K562 (cell line): ENCODE measurements at regions not wholly inside any gene's neighbourhood (a gene's known extent, or its start where the extent isn't known, plus 50 kb on each side); places are given as distances from the start of the nearest gene placed in this dataset.

ENCODE experiments used
- ATAC-seq: fragments of 200-7000 bp; cut with Tn5 transposase; 3 replicates; pipeline ENCODE4 v1.9.1; 2020; ENCODE audit warnings: moderate library complexity
- BruUV-seq: library from RNA; stranded (reverse); fragments of 400-500 nt; replicated peaks from 2 replicates; lab custom pipeline; 2021; lab: Mats Ljungman, UMichigan
- CTCF ChIA-PET: fragments of 300-600 bp; formaldehyde crosslinking; extraction: SDS; loops from one replicate; lab custom pipeline; 2021; ENCODE audit warnings: low intra/inter-chr PET ratio; lab: Yijun Ruan, JAX
- POLR2A ChIA-PET: fragments of 300-600, 350-650 bp; sonication (Branson Sonifier 250); formaldehyde crosslinking; extraction: SDS; loops from one replicate; lab custom pipeline; 2021; ENCODE audit warnings: antibody characterized with exemption, inconsistent platforms; lab: Yijun Ruan, JAX
- DNase-seq, 4 experiments: peaks; one replicate each; pipeline versions ENCODE4 v3.0.0 to v3.0.0-alpha.2; 2011 to 2018; ENCODE audit warnings: low spot score in 3 of 4, mixed read lengths in 3 of 4; ENCODE audit errors: extremely low read depth in 1 of 4
- FAIRE-seq: peaks from 2 replicates; lab custom pipeline; 2011; peaks lifted over from hg19 to GRCh38; lab: Jason Lieb, UNC
- H2AFZ ChIP-seq: 2 replicates; pipeline ENCODE4 v1.6.0; 2011; ENCODE audit warnings: low read depth, low read length, control low read depth, inconsistent platforms
- H3K27ac ChIP-seq: fragments of 200-600 bp; 3 replicates; pipeline ENCODE4 v1.8.0; 2011; ENCODE audit warnings: low read depth, mild to moderate bottlenecking, control low read depth, inconsistent platforms, low read length, moderate library complexity, mixed read lengths; ENCODE audit errors: extremely low read depth
- H3K27me3 ChIP-seq, 2 experiments: fragments of 300-600 bp in 1 of 2; 2 replicates in 1 of 2; 3 replicates in 1 of 2; pipeline versions ENCODE4 v1.6.0 to v1.8.0; 2011; ENCODE audit warnings: inconsistent platforms in 2 of 2, low read length in 2 of 2, mild to moderate bottlenecking in 1 of 2, mixed read lengths in 1 of 2, moderate library complexity in 1 of 2; ENCODE audit not compliant: control insufficient read depth in 2 of 2, insufficient read depth in 2 of 2
- H3K36me3 ChIP-seq: fragments of 300-600 bp; 3 replicates; pipeline ENCODE4 v1.8.0; 2011; ENCODE audit warnings: mild to moderate bottlenecking, low read length, inconsistent platforms; ENCODE audit not compliant: control insufficient read depth, insufficient read depth
- H3K4me1 ChIP-seq, 2 experiments: fragments of 200-600 bp in 1 of 2; replicated peaks in 1 of 2; 2 replicates in 1 of 2; 3 replicates in 1 of 2; pipeline versions ENCODE4 v1.5.1 to v1.8.0; 2011; ENCODE audit warnings: inconsistent platforms in 2 of 2, low read length in 2 of 2, mild to moderate bottlenecking in 1 of 2, mixed read lengths in 1 of 2, moderate library complexity in 1 of 2; ENCODE audit not compliant: control insufficient read depth in 2 of 2, insufficient read depth in 2 of 2
- H3K4me2 ChIP-seq: 2 replicates; pipeline ENCODE4 v1.6.1; 2011; ENCODE audit warnings: low read length, control low read depth, inconsistent platforms, mixed read lengths; ENCODE audit not compliant: insufficient read depth
- H3K4me3 ChIP-seq: fragments of 200-600 bp; sonication (generic), shearing (Covaris generic); 2 replicates; pipeline ENCODE4 v1.5.1; 2016; ENCODE audit warnings: control low read depth, inconsistent platforms
- H3K79me2 ChIP-seq: fragments of 200-600 bp; 3 replicates; pipeline ENCODE4 v1.8.0; 2011; ENCODE audit warnings: low read length, inconsistent platforms; ENCODE audit not compliant: control insufficient read depth, insufficient read depth
- H3K9ac ChIP-seq, 2 experiments: 2 replicates each; pipeline versions ENCODE4 v1.6.0 to v1.6.1; 2011; ENCODE audit warnings: low read depth in 2 of 2, low read length in 2 of 2, control low read depth in 1 of 2, inconsistent platforms in 1 of 2, mild to moderate bottlenecking in 1 of 2, mixed read lengths in 1 of 2; ENCODE audit not compliant: insufficient read depth in 1 of 2
- H3K9me1 ChIP-seq: one replicate; pipeline ENCODE4 v1.6.0; 2011; ENCODE audit warnings: inconsistent platforms, mild to moderate bottlenecking, low read length, moderate library complexity; ENCODE audit not compliant: control insufficient read depth, insufficient read depth
- H3K9me3 ChIP-seq: replicated peaks from 2 replicates; pipeline ENCODE4 v1.5.1; 2011; ENCODE audit warnings: low read depth, low read length, inconsistent platforms; ENCODE audit not compliant: control insufficient read depth, insufficient read depth
- H4K20me1 ChIP-seq: replicated peaks from 2 replicates; pipeline ENCODE4 v1.6.1; 2011; ENCODE audit warnings: low read length, inconsistent platforms, mixed read lengths; ENCODE audit not compliant: control insufficient read depth, insufficient read depth
- BDP1 ChIP-seq: IDR thresholded peaks from 3 replicates; pipeline ENCODE4 v1.6.1; 2011; ENCODE audit not compliant: insufficient read length, insufficient read depth
- LCOR ChIP-seq: sonication (generic); formaldehyde crosslinking; IDR thresholded peaks from 2 replicates; pipeline ENCODE4 v1.8.0; 2022; ENCODE audit warnings: mild to moderate bottlenecking, missing genetic modification reagents
- MCM2 ChIP-seq: fragments of 450-650 bp; IDR thresholded peaks from 2 replicates; pipeline ENCODE4 v1.6.1; 2017; ENCODE audit warnings: low read depth, mild to moderate bottlenecking
- ZNF445 ChIP-seq: fragments of 250-450 bp; sonication (Bioruptor Pico); IDR thresholded peaks from 2 replicates; pipeline ENCODE4 v1.4.0; 2020; ENCODE audit warnings: low read depth, mild to moderate bottlenecking, moderate library complexity
- ZNF57 ChIP-seq: fragments of 450-650 bp; formaldehyde crosslinking; IDR thresholded peaks from 2 replicates; pipeline ENCODE4 v1.4.0; 2020; ENCODE audit warnings: mild to moderate bottlenecking, moderate library complexity
- ZNF586 ChIP-seq: fragments of 450-650 bp; formaldehyde crosslinking; conservative IDR thresholded peaks from 2 replicates; pipeline ENCODE4 v1.4.0; 2020; ENCODE audit warnings: mild to moderate bottlenecking, moderate library complexity
- ZNF707 ChIP-seq: fragments of 250-450 bp; sonication (Bioruptor Pico); conservative IDR thresholded peaks from 2 replicates; pipeline ENCODE4 v1.8.0; 2022; ENCODE audit warnings: inconsistent platforms, mild to moderate bottlenecking, moderate library complexity
- WGBS: fragments of 100-300 bp; shearing (Covaris generic); methylation state at CpG from one replicate; pipeline ENCODE4 v1.1.6; 2016; ENCODE audit warnings: low coverage, mixed read lengths; ENCODE audit not compliant: insufficient coverage; ENCODE audit errors: missing lambda C conversion rate; 5-methylcytosine and 5-hydroxymethylcytosine counted together
- in situ Hi-C: fragments of 300-500 bp; cut with MboI; formaldehyde crosslinking; loops from 4 replicates; pipeline ENCODE4 v1.15.0; 2018; ENCODE audit warnings: inconsistent platforms, mixed read lengths
- intact Hi-C: fragments of 100-400 bp; cut with micrococcal nuclease; formaldehyde crosslinking; loops from 2 replicates; pipeline ENCODE4 v1.14.2; 2022
- TF ChIP-seq, protein P1 (sequence below): fragments of 250-450 bp; sonication (Bioruptor Pico); IDR thresholded peaks from 2 replicates; pipeline ENCODE4 v1.5.0; 2021; ENCODE audit warnings: mild to moderate bottlenecking, moderate library complexity

- H3K9ac ChIP-seq = no peak overlapping the region
- BruUV-seq = no TSS peak
- no peak overlapping the region for H2AFZ ChIP-seq
- POLR2A ChIA-PET = no interaction called here
- H3K27ac ChIP-seq = no peak overlapping the region
- no peaks in the 10 kb centered on the region; a peak in 1 of 5 replicates for H3K4me1 ChIP-seq
- H3K27me3 ChIP-seq = no peaks in the 10 kb centered on the region
- 0% methylated on average over 2 of the region's 2 CpGs for WGBS
- H3K9me1 ChIP-seq = no peaks in the 10 kb centered on the region
- H4K20me1 ChIP-seq = no peaks in the 10 kb centered on the region
- H3K9me3 ChIP-seq = no peaks in the 10 kb centered on the region
- no peak overlapping the region for H3K4me3 ChIP-seq
- in situ Hi-C loops (no loop called here), intact Hi-C loops (no loop called here)
- no peaks in the 10 kb centered on the region for H3K79me2 ChIP-seq
- H3K4me2 ChIP-seq = no peak overlapping the region
- TF ChIP-seq ZNF445 (CRISPR knock-in tag) (no peak), ZNF707 (CRISPR knock-in tag) (no peak), ZNF57 (CRISPR knock-in tag) (no peak), BDP1 (no peak), ZNF586 (no peak), LCOR (CRISPR knock-in tag) (no peak), MCM2 (no peak)
- TF ChIP-seq, protein P1, sequence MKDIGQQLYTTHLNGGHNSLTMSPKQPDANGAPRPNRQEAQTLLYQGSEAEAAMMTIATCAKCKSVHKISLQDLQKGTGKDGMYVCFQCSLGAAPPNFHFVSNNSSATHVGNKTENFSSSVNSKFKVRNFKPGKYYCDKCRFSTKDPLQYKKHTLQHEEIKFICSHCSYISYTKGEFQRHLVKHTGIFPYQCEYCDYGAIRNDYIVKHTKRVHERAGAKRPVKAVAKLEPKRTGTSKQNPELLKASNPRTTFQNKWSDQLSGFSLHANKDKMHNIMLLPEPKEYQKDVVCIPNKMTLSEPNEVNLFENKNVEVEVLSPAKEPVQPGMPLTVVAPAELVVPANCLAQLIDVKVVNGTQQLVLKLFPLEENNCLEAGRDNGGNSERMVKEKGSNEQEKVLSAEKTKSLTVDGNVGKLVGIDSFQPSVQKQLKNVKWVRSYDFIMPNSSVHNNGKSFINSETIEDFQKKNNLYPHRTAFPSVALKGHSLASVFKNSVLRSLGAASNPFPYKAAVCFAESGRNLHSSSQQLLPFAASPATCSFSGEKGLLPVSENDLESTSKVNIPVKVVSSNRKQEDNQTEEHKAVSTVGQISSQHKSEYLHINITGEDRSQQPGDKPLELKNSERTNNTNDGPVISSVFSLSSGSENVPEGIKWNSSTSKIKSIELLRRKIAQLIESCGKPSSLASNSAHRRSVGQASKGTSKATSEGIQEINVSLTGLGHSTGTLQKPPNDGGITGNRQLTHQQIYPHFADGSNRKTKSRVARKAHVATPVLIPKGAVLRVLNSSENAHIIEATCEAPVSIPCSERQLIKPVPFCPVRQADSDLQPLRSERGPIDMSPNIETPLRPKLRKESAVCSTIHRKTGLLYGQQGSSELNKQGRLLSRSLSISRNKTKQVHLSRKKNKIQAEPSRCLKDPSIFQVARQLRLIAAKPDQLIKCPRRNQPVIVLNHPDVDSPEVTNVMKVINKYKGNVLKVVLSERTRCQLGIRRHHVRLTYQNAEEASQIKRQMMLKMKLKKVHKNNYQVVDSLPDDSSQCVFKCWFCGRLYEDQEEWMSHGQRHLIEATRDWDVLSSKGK = no peak
- ATAC-seq = no peak
- CTCF ChIA-PET = no interaction called here
- FAIRE-seq = no peak
- no peaks in the 10 kb centered on the region for H3K36me3 ChIP-seq
- no peak for DNase-seq
Observed at GRCh38 chr20:16662467-16662866, 67.4 kb upstream of the SNRPB2 start.
